NCI-H510A treated with DMSO at 0.1 percent for 48 hours (cell line): ENCODE measurements at regions not wholly inside any gene's neighbourhood (a gene's known extent, or its start where the extent isn't known, plus 50 kb on each side); places are given as distances from the start of the nearest gene placed in this dataset.

Source experiments
- DNase-seq: peaks from one replicate; lab custom pipeline; 2025; lab: John Stamatoyannopoulos, UW

GRCh38 chr5:144971108-144971850 is 800.6 kb downstream of the KCTD16 start:
- DNase-seq: no peak

- no peak for DNase-seq
These were observed 789.6 kb downstream of the KCTD16 start for GRCh38 chr5:144960296-144960695.

GRCh38 chr5:144958002-144958401 is 787.3 kb downstream of the KCTD16 start:
- no peak for DNase-seq

GRCh38 chr5:144950996-144951395 is 780.3 kb downstream of the KCTD16 start:
- DNase-seq: no peak

DNA sequence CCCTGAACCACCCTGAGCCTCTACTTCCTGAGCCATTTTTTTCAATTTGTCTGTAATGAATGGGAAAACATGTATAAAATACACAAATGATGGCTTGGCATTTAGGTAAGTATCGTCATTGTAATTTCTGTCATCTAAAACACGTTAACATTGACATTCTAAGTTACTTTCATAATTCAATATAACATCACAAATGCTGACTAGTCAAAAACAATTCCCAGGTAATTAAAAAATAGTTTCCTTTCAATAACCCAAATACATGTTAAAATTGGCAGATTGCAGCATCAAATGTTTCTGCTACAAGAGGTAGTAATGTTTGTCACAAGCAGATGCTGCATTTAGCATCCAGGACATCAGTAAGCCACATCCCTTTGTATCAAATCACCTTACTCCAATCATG is 776.4 kb downstream of the KCTD16 start:
- DNase-seq: no peak

DNA sequence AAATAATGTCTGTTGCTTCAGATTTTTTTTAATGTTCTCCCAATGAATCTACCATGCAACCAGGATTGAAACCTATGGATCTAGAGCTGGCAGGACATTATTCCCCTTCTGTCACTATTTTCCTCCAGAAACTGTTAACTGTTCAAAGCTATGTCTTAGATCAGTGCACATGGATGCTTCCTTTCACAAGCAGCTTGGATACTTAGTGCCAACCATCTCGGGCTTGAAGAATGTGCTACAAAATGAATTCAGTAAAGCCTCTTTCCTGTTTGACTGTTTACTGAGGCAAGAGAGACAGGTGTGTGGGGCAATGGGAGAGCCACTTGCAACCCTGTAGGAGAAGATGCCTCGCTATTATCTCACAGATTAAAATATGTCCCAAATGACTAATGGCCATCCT is 774.8 kb downstream of the KCTD16 start:
- peak; percentile 31 for DNase-seq

DNA sequence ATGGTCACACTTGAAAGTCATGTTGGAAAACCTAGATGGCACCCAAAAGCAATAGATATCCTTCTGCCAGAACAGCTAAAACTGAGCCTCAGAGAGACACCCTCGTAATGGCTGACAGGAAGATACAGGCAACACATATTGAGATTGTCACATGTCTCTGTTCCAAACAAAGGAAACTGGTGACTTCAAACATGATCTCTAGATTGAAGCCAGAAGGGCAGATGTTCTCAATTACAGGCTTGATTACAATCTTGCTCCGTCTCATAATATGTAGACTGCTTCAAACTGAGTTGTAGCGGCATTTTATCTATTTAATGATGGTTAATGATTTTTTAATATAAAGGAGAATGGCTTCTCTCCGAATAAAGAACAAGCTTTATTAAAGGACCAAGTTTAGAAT is 774.3 kb downstream of the KCTD16 start:
- no peak for DNase-seq

GRCh38 chr5:144941004-144941403 is 770.3 kb downstream of the KCTD16 start:
- DNase-seq: no peak

DNA sequence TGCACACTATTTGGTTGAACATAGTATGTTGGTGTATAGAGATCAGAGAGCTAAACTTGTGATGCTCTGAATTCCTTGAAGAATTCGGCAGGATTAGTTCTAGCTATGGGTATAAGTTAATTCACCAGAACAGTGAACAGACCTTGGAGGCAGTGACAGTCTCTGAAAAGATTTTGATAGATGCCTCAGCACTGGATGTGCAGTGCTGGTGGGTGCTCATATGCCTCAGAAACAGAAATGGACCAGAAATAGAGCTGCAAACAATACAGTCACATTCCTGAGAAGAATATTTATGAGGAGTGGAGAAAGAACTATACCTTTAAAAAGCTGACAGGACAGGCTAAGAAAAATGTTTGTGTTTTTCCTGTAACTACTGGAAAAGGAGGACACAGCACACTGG is 747.7 kb downstream of the KCTD16 start:
- DNase-seq: no peak

GRCh38 chr5:144915452-144915851 is 744.8 kb downstream of the KCTD16 start:
- no peak for DNase-seq

DNA sequence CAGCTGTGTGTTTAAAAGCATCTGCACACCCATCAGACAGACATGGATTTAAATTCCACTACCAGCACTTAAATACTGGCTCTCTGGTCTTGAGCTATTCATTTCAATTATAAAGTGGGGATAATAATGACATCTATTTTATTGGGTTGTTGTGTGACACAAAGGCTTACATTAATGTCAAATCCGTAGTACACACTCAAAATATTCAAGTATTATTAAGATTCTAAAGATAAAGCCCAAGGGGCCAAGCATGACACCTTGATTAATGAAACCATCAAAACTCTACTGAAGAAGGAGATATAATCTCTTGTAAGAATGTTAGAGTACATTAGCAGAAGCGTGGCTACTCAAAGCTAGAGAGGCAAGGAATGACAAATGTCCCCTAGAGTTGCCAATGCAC is 743.0 kb downstream of the KCTD16 start:
- DNase-seq: no peak

DNA sequence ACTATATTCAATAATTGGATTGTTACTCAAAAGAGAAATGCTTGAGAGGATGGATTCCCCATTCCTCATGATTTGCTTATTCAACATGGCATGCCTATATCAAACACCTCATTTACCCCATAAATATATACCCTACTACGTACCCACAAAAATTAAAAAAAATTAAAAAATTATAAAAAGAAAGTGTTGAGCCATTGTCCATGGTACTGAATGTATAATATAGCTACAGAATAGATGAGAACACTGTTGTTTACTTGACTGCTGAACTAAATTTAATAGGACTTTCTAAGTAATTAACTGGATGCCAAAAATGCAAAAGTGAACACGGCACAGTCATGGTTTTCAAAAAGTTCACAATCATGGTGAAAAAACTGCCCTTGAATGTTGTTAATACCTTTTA is 725.8 kb downstream of the KCTD16 start:
- no peak for DNase-seq

GRCh38 chr5:144886668-144887067 is 716.0 kb downstream of the KCTD16 start:
- no peak for DNase-seq

GRCh38 chr5:144882739-144883283 is 712.1 kb downstream of the KCTD16 start:
- DNase-seq: no peak

- DNase-seq: no peak
These were observed 709.8 kb downstream of the KCTD16 start for GRCh38 chr5:144880513-144880912.

- no peak for DNase-seq
These were observed 706.3 kb downstream of the KCTD16 start for GRCh38 chr5:144876990-144877389.

GRCh38 chr5:144873076-144873475 is 702.4 kb downstream of the KCTD16 start:
- no peak for DNase-seq

GRCh38 chr5:144864118-144864517 is 693.4 kb downstream of the KCTD16 start:
- no peak for DNase-seq

GRCh38 chr5:144857454-144857853 is 686.8 kb downstream of the KCTD16 start:
- no peak for DNase-seq

- DNase-seq: no peak
These were observed 673.4 kb downstream of the KCTD16 start for GRCh38 chr5:144844086-144844485.

- no peak for DNase-seq
These were observed 661.7 kb downstream of the KCTD16 start for GRCh38 chr5:144832416-144832815.

GRCh38 chr5:144831650-144832049 is 661.0 kb downstream of the KCTD16 start:
- no peak for DNase-seq

- DNase-seq: no peak
These were observed 651.8 kb downstream of the KCTD16 start for GRCh38 chr5:144822503-144822902.

GRCh38 chr5:144820278-144820677 is 649.6 kb downstream of the KCTD16 start:
- DNase-seq: no peak
